ENCODE measurements at regions not wholly inside any gene's neighbourhood (a gene's known extent, or its start where the extent isn't known, plus 50 kb on each side); places are given as distances from the start of the nearest gene placed in this dataset.

DNA sequence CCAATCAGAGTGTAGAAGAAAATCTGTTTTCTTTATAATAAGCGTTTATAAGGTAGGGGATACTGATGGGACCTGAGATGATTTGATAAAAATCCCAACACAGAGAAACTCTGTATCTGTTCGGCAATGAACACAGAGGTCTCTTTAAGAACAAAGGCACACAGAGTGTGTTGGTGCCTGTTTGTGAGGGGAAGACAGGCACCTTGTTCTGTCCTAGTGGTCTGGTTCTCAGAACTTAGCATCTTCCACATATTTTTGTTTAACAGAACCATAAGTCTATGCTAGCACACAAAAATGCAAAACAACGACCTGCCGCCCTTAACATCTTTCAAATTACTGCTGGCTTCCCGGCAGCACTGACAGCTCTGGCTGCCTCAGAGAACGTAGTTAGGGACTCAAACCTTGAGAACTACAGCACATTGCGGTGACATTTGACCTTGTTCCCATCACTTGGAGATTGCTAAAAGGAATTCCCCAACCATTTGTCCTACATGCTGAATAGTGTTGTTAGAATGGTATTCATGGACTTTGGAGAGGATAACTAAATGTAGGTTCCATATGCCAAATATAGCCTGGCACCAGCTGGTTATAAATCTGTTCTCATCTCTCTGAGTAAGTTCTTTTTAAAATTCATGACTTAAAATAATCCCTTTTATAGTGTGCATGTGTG is 871.7 kb upstream of the TYRP1 start:
- DNase-seq (ENCODE audit: extremely low spot score) = no peak
- CTCF ChIA-PET = no interaction called here
- POLR2A ChIA-PET = no interaction called here
- TF ChIP-seq L3MBTL2 (conservative IDR thresholded peaks at IDR 0.05) (no peak), CTBP1 (IDR thresholded peaks at IDR 0.05; ENCODE audit: borderline replicate concordance) (no peak), SP1 (IDR thresholded peaks at IDR 0.05) (no peak), TARDBP (IDR thresholded peaks at IDR 0.05) (no peak), FOXA1 (IDR thresholded peaks at IDR 0.05) (no peak), FOXK2 (IDR thresholded peaks at IDR 0.05) (no peak), LEF1 (IDR thresholded peaks at IDR 0.05; ENCODE audit: borderline replicate concordance) (no peak), FOXM1 (IDR thresholded peaks at IDR 0.05; ENCODE audit: borderline replicate concordance) (no peak), ARNT (IDR thresholded peaks at IDR 0.05) (no peak), ZNF384 (IDR thresholded peaks at IDR 0.05) (no peak)

DNA sequence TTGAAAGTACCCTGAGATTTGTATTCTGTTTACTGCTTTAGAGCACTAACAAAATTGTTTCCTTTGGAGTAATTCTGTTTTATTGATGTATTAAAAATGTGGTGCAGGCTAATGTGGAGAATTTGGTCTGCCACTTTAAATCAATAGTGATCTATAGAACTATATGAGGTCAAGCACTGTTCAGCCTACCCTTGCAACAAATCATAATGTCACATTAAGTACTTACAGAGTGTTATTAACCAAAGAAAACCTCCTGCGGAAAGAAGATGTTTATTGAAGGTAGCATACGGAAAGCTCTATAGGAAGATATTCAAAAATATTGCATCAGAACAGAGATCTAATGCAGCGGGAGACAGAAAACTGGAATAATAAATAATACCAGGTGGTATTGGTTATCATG is 865.0 kb upstream of the TYRP1 start:
- POLR2A ChIA-PET = no interaction called here
- no peak for DNase-seq (ENCODE audit: extremely low spot score)
- TF ChIP-seq BHLHE40 (IDR thresholded peaks at IDR 0.05; ENCODE audit: borderline replicate concordance) (no peak), ELF4 (IDR thresholded peaks at IDR 0.05) (no peak), TARDBP (IDR thresholded peaks at IDR 0.05) (no peak), LEF1 (IDR thresholded peaks at IDR 0.05; ENCODE audit: borderline replicate concordance) (no peak), L3MBTL2 (conservative IDR thresholded peaks at IDR 0.05) (no peak)
- CTCF ChIA-PET = no interaction called here

DNA sequence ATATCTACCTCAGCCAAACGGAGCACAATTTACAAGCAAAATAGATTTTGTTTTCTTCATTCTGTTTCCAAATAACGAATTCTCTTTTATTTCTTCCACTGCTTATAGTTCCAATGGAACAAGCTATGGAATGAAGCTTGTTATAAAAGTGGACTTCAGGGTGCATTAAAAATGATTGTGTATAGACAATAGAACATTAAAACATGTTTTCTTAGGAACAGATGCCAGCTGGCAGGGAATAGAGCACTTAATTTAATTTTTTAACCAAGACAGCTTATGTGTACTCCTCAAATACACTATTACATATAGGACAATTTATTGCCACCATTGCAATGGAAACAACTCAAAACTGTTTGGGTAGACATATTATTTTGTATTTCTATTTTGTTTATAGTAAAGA is 860.1 kb upstream of the TYRP1 start:
- TF ChIP-seq L3MBTL2 (conservative IDR thresholded peaks at IDR 0.05) (no peak), ELF4 (IDR thresholded peaks at IDR 0.05) (no peak), FOXK2 (IDR thresholded peaks at IDR 0.05) (no peak), HDGF (IDR thresholded peaks at IDR 0.05; ENCODE audit: borderline replicate concordance) (no peak)
- POLR2A ChIA-PET = no interaction called here
- CTCF ChIA-PET = no interaction called here
- no peak for DNase-seq (ENCODE audit: extremely low spot score)

GRCh38 chr9:11868795-11869194 is 824.4 kb upstream of the TYRP1 start:
- CTCF ChIA-PET = no interaction called here
- POLR2A ChIA-PET = no interaction called here
- TF ChIP-seq SUZ12 (IDR thresholded peaks at IDR 0.05) = no peak
- no peak for TF ChIP-seq CTBP1 (IDR thresholded peaks at IDR 0.05; ENCODE audit: borderline replicate concordance)
- no peak for TF ChIP-seq BHLHE40 (IDR thresholded peaks at IDR 0.05; ENCODE audit: borderline replicate concordance)
- no peak for TF ChIP-seq TARDBP (IDR thresholded peaks at IDR 0.05)
- no peak for TF ChIP-seq FOXK2 (IDR thresholded peaks at IDR 0.05)
- TF ChIP-seq L3MBTL2 (conservative IDR thresholded peaks at IDR 0.05) = no peak
- no peak for TF ChIP-seq HDGF (IDR thresholded peaks at IDR 0.05; ENCODE audit: borderline replicate concordance)
- TF ChIP-seq ARNT (IDR thresholded peaks at IDR 0.05) = no peak
- TF ChIP-seq ZNF384 (IDR thresholded peaks at IDR 0.05) = no peak
- TF ChIP-seq PKNOX1 (IDR thresholded peaks at IDR 0.05) = no peak
- TF ChIP-seq NFRKB (IDR thresholded peaks at IDR 0.05) = no peak
- no peak for TF ChIP-seq FOXA1 (IDR thresholded peaks at IDR 0.05)
- TF ChIP-seq SP1 (IDR thresholded peaks at IDR 0.05) = no peak
- TF ChIP-seq FOXM1 (IDR thresholded peaks at IDR 0.05; ENCODE audit: borderline replicate concordance) = no peak
- TF ChIP-seq LEF1 (IDR thresholded peaks at IDR 0.05; ENCODE audit: borderline replicate concordance) = no peak
- TF ChIP-seq ELF4 (IDR thresholded peaks at IDR 0.05) = no peak
- DNase-seq (ENCODE audit: extremely low spot score) = no peak

DNA sequence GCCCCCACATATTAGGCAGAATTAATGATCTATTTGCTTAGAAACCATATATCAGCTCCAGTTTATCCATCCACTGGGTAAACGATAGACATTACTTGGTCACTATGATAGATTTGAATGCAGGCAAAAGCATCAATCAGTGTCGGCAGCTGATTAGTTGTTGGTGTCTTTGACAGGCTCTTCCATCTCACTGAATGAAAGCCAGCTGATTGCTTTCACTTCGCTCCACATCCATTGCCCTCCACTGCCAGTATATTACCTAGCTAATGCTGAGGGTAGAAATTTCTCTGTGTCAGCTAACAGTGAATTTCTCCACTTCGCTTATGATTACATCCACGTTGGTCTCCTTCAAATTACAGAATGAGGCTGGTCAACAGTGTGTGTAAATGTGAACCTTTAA is 821.3 kb upstream of the TYRP1 start:
- ChIA-PET POLR2A (no interaction called here), CTCF (no interaction called here)
- DNase-seq (ENCODE audit: extremely low spot score) = no peak
- TF ChIP-seq TARDBP (IDR thresholded peaks at IDR 0.05) (no peak), SUZ12 (IDR thresholded peaks at IDR 0.05) (no peak), ZNF384 (IDR thresholded peaks at IDR 0.05) (no peak), ARNT (IDR thresholded peaks at IDR 0.05) (no peak), CTBP1 (IDR thresholded peaks at IDR 0.05; ENCODE audit: borderline replicate concordance) (no peak), ELF4 (IDR thresholded peaks at IDR 0.05) (no peak), LEF1 (IDR thresholded peaks at IDR 0.05; ENCODE audit: borderline replicate concordance) (no peak), SP1 (IDR thresholded peaks at IDR 0.05) (no peak), PKNOX1 (IDR thresholded peaks at IDR 0.05) (no peak), FOXM1 (IDR thresholded peaks at IDR 0.05; ENCODE audit: borderline replicate concordance) (no peak), BHLHE40 (IDR thresholded peaks at IDR 0.05; ENCODE audit: borderline replicate concordance) (no peak), FOXA1 (IDR thresholded peaks at IDR 0.05) (no peak)

DNA sequence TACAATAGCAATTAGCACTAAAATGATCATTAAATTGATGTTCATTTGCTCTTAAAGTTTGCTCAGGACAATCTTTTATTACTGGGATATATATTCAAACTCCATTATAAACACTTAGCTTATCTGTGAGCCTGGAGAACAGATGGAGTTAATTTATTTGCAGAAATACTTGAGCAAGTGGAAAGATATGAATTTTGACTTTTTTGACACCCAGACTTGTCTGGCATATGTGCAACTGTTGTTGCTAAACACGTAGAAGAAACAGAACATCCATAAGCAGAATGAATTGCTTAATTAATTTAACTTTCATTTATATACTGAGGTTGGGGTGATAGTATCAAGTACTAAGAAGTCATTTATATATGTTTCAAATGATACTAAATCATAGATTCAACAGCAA is 820.7 kb upstream of the TYRP1 start:
- POLR2A ChIA-PET = no interaction called here
- TF ChIP-seq L3MBTL2 (conservative IDR thresholded peaks at IDR 0.05) (no peak), PKNOX1 (IDR thresholded peaks at IDR 0.05) (no peak), HDGF (IDR thresholded peaks at IDR 0.05; ENCODE audit: borderline replicate concordance) (no peak), SUZ12 (IDR thresholded peaks at IDR 0.05) (no peak), FOXA1 (IDR thresholded peaks at IDR 0.05) (no peak), ELF4 (IDR thresholded peaks at IDR 0.05) (no peak), FOXK2 (IDR thresholded peaks at IDR 0.05) (no peak)
- no peak for DNase-seq (ENCODE audit: extremely low spot score)
- CTCF ChIA-PET = no interaction called here

GRCh38 chr9:11874414-11874813 is 818.8 kb upstream of the TYRP1 start:
- CTCF ChIA-PET = no interaction called here
- POLR2A ChIA-PET = no interaction called here
- DNase-seq (ENCODE audit: extremely low spot score) = no peak
- TF ChIP-seq FOXK2 (IDR thresholded peaks at IDR 0.05) (no peak), BHLHE40 (IDR thresholded peaks at IDR 0.05; ENCODE audit: borderline replicate concordance) (no peak)
